Kidney (tissue), 13 donors: ENCODE measurements at regions not wholly inside any gene's neighbourhood (a gene's known extent, or its start where the extent isn't known, plus 50 kb on each side); places are given as distances from the start of the nearest gene placed in this dataset.
"Not testable (repeated sequence)": the region's sequence is repeated elsewhere in the genome, so short reads cannot be mapped to it uniquely, and the experiment has no call there.

ENCODE experiments used
- DNase-seq, 5 donors: peaks; one replicate each; pipeline ENCODE4 v3.0.0-alpha.2; 2013 to 2020
- FAIRE-seq: peaks from 2 replicates; lab custom pipeline; 2012; peaks lifted over from hg19 to GRCh38; lab: Jason Lieb, UNC
- H3K27ac ChIP-seq, 2 donors: one replicate each; pipeline ENCODE4 v1.7.0; 2013; ENCODE audit warnings: low read depth in 2 of 2, low read length in 2 of 2, inconsistent platforms in 1 of 2
- H3K27me3 ChIP-seq: one replicate; pipeline ENCODE4 v1.7.1; 2013; ENCODE audit warnings: low read length, inconsistent platforms; ENCODE audit not compliant: control insufficient read depth, insufficient read depth
- H3K36me3 ChIP-seq, 3 donors: one replicate each; pipeline versions ENCODE4 v1.7.0 to v1.7.1; 2013; ENCODE audit warnings: low read length in 3 of 3, control low read depth in 1 of 3, inconsistent platforms in 1 of 3; ENCODE audit not compliant: insufficient read depth in 3 of 3, control insufficient read depth in 2 of 3
- H3K4me1 ChIP-seq, 3 donors: one replicate each; pipeline versions ENCODE4 v1.7.0 to v1.7.1; 2013; ENCODE audit warnings: low read length in 3 of 3, inconsistent platforms in 1 of 3, low read depth in 1 of 3; ENCODE audit not compliant: control insufficient read depth in 2 of 3, insufficient read depth in 2 of 3
- H3K4me3 ChIP-seq, 3 donors: one replicate each; pipeline versions ENCODE4 v1.7.0 to v1.8.1; 2013; ENCODE audit warnings: low read length in 3 of 3, control low read depth in 1 of 3, inconsistent platforms in 1 of 3
- H3K9ac ChIP-seq, 3 donors: one replicate each; pipeline versions ENCODE4 v1.7.0 to v1.7.1; 2013; ENCODE audit warnings: low read length in 3 of 3, control low read depth in 1 of 3, inconsistent platforms in 1 of 3
- H3K9me3 ChIP-seq, 3 donors: one replicate each; pipeline versions ENCODE4 v1.7.0 to v1.7.1; 2013; ENCODE audit warnings: low read length in 3 of 3, control low read depth in 1 of 3, inconsistent platforms in 1 of 3; ENCODE audit not compliant: control insufficient read depth in 2 of 3, insufficient read depth in 1 of 3
- intact Hi-C: fragments of 100-400 bp; cut with DNase I; formaldehyde crosslinking; loops from one replicate; pipeline ENCODE4 v1.11.1; 2022
- TF ChIP-seq, protein P1 (sequence below): IDR thresholded peaks from 3 replicates; pipeline ENCODE4 v1.5.1; 2012; ENCODE audit warnings: mild to moderate bottlenecking, moderate library complexity, borderline replicate concordance; ENCODE audit not compliant: insufficient read depth; ENCODE audit errors: extremely low read depth
- donor health status: control.
- donor health status: control.
- donor health status: control.
- donor health status: control.
- donor health status: control.
- donor health status: DM: yes; HTN: yes; CAD: no.
- donor health status: Normal renal cell carcinoma (clear cell type).

- TF ChIP-seq, protein P1, sequence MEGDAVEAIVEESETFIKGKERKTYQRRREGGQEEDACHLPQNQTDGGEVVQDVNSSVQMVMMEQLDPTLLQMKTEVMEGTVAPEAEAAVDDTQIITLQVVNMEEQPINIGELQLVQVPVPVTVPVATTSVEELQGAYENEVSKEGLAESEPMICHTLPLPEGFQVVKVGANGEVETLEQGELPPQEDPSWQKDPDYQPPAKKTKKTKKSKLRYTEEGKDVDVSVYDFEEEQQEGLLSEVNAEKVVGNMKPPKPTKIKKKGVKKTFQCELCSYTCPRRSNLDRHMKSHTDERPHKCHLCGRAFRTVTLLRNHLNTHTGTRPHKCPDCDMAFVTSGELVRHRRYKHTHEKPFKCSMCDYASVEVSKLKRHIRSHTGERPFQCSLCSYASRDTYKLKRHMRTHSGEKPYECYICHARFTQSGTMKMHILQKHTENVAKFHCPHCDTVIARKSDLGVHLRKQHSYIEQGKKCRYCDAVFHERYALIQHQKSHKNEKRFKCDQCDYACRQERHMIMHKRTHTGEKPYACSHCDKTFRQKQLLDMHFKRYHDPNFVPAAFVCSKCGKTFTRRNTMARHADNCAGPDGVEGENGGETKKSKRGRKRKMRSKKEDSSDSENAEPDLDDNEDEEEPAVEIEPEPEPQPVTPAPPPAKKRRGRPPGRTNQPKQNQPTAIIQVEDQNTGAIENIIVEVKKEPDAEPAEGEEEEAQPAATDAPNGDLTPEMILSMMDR = no peak
- Histone ChIP-seq H3K36me3 (no peaks in the 10 kb centered on the region), H3K4me1 (peaks cover 0 to 4% (median 2%) of the 10 kb centered on the region in 3 donors), H3K4me3 (no peak overlapping the region), H3K27me3 (no peaks in the 10 kb centered on the region), H3K9me3 (no peaks in the 10 kb centered on the region), H3K27ac (no peak overlapping the region), H3K9ac (no peak overlapping the region)
- FAIRE-seq (no peak), DNase-seq (no peak)
- intact Hi-C loops = no loop called here
Observed at GRCh38 chr11:112623057-112623456, 338.2 kb upstream of the NCAM1 start.

- FAIRE-seq (no peak), DNase-seq (peak in 2 of 5 donors; percentile 86 to 94)
- no peak overlapping the region for H3K27ac ChIP-seq
Observed at GRCh38 chr11:112624431-112624830, 336.8 kb upstream of the NCAM1 start.

GRCh38 chr11:112624971-112625370 lies 336.2 kb upstream of the NCAM1 start:
- FAIRE-seq = not testable (repeated sequence)

More at GRCh38 chr11:112624431-112624830, 336.8 kb upstream of the NCAM1 start:
- intact Hi-C loops = no loop called here
- no peak overlapping the region for H3K4me3 ChIP-seq
- H3K36me3 ChIP-seq = no peaks in the 10 kb centered on the region
- no peaks in the 10 kb centered on the region for H3K27me3 ChIP-seq
- H3K9me3 ChIP-seq = no peaks in the 10 kb centered on the region
- TF ChIP-seq, protein P1 = no peak
- H3K4me1 ChIP-seq = peaks cover 0 to 4% (median 2%) of the 10 kb centered on the region in 3 donors
- H3K9ac ChIP-seq = no peak overlapping the region

GRCh38 chr11:112625814-112626213 lies 335.4 kb upstream of the NCAM1 start:
- H3K4me1 ChIP-seq = peaks cover 0 to 4% (median 2%) of the 10 kb centered on the region in 3 donors
- H3K36me3 ChIP-seq = no peaks in the 10 kb centered on the region
- H3K9ac ChIP-seq = no peak overlapping the region
- TF ChIP-seq, protein P1 = no peak
- no peak for DNase-seq
- intact Hi-C loops = no loop called here
- H3K27me3 ChIP-seq = no peaks in the 10 kb centered on the region
- H3K9me3 ChIP-seq = no peaks in the 10 kb centered on the region
- no peak overlapping the region for H3K4me3 ChIP-seq
- FAIRE-seq = no peak
- no peak overlapping the region for H3K27ac ChIP-seq

More at GRCh38 chr11:112624971-112625370, 336.2 kb upstream of the NCAM1 start:
- H3K9ac ChIP-seq, H3K9me3 ChIP-seq, H3K4me1 ChIP-seq, H3K36me3 ChIP-seq, H3K27ac ChIP-seq, H3K27me3 ChIP-seq, intact Hi-C loops, H3K4me3 ChIP-seq: not testable (repeated sequence)
- peak in 3 of 5 donors; percentile 51 to 65 (median 63) for DNase-seq
